ENCODE measurements at regions not wholly inside any gene's neighbourhood (a gene's known extent, or its start where the extent isn't known, plus 50 kb on each side); places are given as distances from the start of the nearest gene placed in this dataset.

DNA sequence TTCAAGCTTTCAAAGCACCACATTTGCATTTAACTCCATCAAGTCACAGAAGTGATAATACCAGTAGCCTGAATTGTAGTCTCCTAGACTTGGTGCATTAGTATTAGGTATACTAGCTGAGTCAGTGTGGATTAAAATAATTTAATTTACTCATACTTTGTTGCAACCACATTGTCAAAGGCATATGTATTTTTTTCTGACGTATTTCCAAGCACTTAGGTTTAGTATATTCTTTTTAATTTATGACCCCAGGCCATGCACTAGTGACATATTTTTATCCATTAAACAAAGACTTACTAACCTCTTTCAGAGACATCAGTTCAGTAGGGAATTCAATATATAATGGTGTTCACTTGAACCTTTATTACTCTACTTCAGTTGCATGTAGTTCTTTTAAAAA, 1894.5 kb downstream of the NCAM2 start:
- TF ChIP-seq, protein P1, sequence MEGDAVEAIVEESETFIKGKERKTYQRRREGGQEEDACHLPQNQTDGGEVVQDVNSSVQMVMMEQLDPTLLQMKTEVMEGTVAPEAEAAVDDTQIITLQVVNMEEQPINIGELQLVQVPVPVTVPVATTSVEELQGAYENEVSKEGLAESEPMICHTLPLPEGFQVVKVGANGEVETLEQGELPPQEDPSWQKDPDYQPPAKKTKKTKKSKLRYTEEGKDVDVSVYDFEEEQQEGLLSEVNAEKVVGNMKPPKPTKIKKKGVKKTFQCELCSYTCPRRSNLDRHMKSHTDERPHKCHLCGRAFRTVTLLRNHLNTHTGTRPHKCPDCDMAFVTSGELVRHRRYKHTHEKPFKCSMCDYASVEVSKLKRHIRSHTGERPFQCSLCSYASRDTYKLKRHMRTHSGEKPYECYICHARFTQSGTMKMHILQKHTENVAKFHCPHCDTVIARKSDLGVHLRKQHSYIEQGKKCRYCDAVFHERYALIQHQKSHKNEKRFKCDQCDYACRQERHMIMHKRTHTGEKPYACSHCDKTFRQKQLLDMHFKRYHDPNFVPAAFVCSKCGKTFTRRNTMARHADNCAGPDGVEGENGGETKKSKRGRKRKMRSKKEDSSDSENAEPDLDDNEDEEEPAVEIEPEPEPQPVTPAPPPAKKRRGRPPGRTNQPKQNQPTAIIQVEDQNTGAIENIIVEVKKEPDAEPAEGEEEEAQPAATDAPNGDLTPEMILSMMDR (IDR thresholded peaks at IDR 0.05; ENCODE audit: low read depth, low read length) = no peak
- TF ChIP-seq EZH2phosphoT487 (IDR thresholded peaks at IDR 0.05; ENCODE audit: low read depth) = no peak

Data from OCI-LY3 (cell line).